GM23338 (cell line): ENCODE measurements at regions not wholly inside any gene's neighbourhood (a gene's known extent, or its start where the extent isn't known, plus 50 kb on each side); places are given as distances from the start of the nearest gene placed in this dataset.

ENCODE experiments used
- ATAC-seq: fragments of 200-7000 bp; cut with Tn5 transposase; 3 replicates; pipeline ENCODE4 v1.9.1; 2020
- DNase-seq: peaks from one replicate; pipeline ENCODE4 v3.0.0-alpha.2; 2015; ENCODE audit warnings: low spot score
- H2AFZ ChIP-seq: fragments of 200-600 bp; sonication (generic); 2 replicates; pipeline ENCODE4 v1.8.0; 2016; ENCODE audit warnings: antibody characterized with exemption, mild to moderate bottlenecking, moderate library complexity
- H3F3A ChIP-seq: fragments of 200-600 bp; sonication (generic); replicated peaks from 2 replicates; pipeline ENCODE4 v1.8.0; 2017; ENCODE audit warnings: antibody characterized with exemption, mixed run types, low read depth
- H3K27ac ChIP-seq: fragments of 200-600 bp; sonication (generic); 2 replicates; pipeline ENCODE4 v1.6.1; 2016; ENCODE audit warnings: low read depth
- H3K27me3 ChIP-seq: fragments of 200-600 bp; sonication (generic); 2 replicates; pipeline ENCODE4 v1.8.0; 2016; ENCODE audit warnings: mild to moderate bottlenecking, mixed run types, moderate library complexity; ENCODE audit not compliant: insufficient read depth
- H3K36me3 ChIP-seq: fragments of 200-600 bp; sonication (generic); 2 replicates; pipeline ENCODE4 v1.8.0; 2016; ENCODE audit warnings: mild to moderate bottlenecking; ENCODE audit not compliant: insufficient read depth
- H3K4me1 ChIP-seq: fragments of 200-600 bp; sonication (generic); 2 replicates; pipeline ENCODE4 v1.8.0; 2016; ENCODE audit warnings: mild to moderate bottlenecking, moderate library complexity; ENCODE audit not compliant: insufficient read depth
- H3K4me2 ChIP-seq: fragments of 200-600 bp; sonication (generic); 2 replicates; pipeline ENCODE4 v1.7.1; 2017; ENCODE audit warnings: mixed run types
- H3K4me3 ChIP-seq: fragments of 200-600 bp; sonication (generic); 2 replicates; pipeline ENCODE4 v1.6.1; 2016; ENCODE audit warnings: mixed run types
- H3K79me2 ChIP-seq: fragments of 200-600 bp; sonication (generic); replicated peaks from 2 replicates; pipeline ENCODE4 v1.8.0; 2017; ENCODE audit warnings: mild to moderate bottlenecking; ENCODE audit not compliant: insufficient read depth
- H3K9me2 ChIP-seq: fragments of 200-600 bp; sonication (generic); 2 replicates; pipeline ENCODE4 v1.8.0; 2017; ENCODE audit not compliant: insufficient read depth
- H4K20me1 ChIP-seq: fragments of 200-600 bp; sonication (generic); replicated peaks from 2 replicates; pipeline ENCODE4 v1.8.0; 2017; ENCODE audit warnings: mild to moderate bottlenecking; ENCODE audit not compliant: insufficient read depth
- H3K27ac Mint-ChIP-seq: 2 replicates; pipeline ENCODE4 v1.8.0; 2020; ENCODE audit warnings: inconsistent platforms, mild to moderate bottlenecking, moderate library complexity, mixed read lengths
- H3K27me3 Mint-ChIP-seq: 3 replicates; pipeline ENCODE4 v1.8.0; 2022; ENCODE audit warnings: low read depth, mild to moderate bottlenecking, moderate library complexity, mixed read lengths, inconsistent platforms; ENCODE audit not compliant: insufficient read depth, poor library complexity
- H3K36me3 Mint-ChIP-seq: 3 replicates; pipeline ENCODE4 v1.8.0; 2021; ENCODE audit warnings: low read depth, mild to moderate bottlenecking, inconsistent platforms, moderate library complexity, mixed read lengths
- H3K4me1 Mint-ChIP-seq: 3 replicates; pipeline ENCODE4 v1.8.0; 2020; ENCODE audit warnings: mild to moderate bottlenecking, inconsistent platforms, mixed read lengths
- H3K4me3 Mint-ChIP-seq: 3 replicates; pipeline ENCODE4 v1.8.0; 2021; ENCODE audit warnings: moderate library complexity, mild to moderate bottlenecking, inconsistent platforms, mixed read lengths
- H3K9me3 Mint-ChIP-seq: 3 replicates; pipeline ENCODE4 v1.8.0; 2020; ENCODE audit warnings: moderate library complexity, mild to moderate bottlenecking, inconsistent platforms, mixed read lengths
- CREB1 ChIP-seq: fragments of 250-450 bp; sonication (Bioruptor Pico); IDR thresholded peaks from 2 replicates; pipeline ENCODE4 v1.5.0; 2020; ENCODE audit warnings: low read depth, mild to moderate bottlenecking, moderate library complexity
- CTCF ChIP-seq, 2 experiments: fragments of 200-600 bp in 1 of 2; sonication (generic) in 1 of 2; conservative IDR thresholded peaks; 2 replicates each; pipeline versions ENCODE4 v1.5.1 to v1.6.1; 2016 to 2017; ENCODE audit warnings: antibody characterized with exemption in 2 of 2, low read depth in 2 of 2, mild to moderate bottlenecking in 2 of 2, moderate library complexity in 1 of 2
- EZH2 ChIP-seq: fragments of 200-600 bp; sonication (generic); IDR thresholded peaks from one replicate; pipeline ENCODE4 v1.8.0; 2017; ENCODE audit warnings: antibody characterized with exemption, mild to moderate bottlenecking, low read depth; ENCODE audit not compliant: unreplicated experiment
- EZH2phosphoT487 ChIP-seq: fragments of 200-600 bp; sonication (generic); IDR thresholded peaks from one replicate; pipeline ENCODE4 v1.8.1; 2018; ENCODE audit warnings: antibody characterized with exemption; ENCODE audit not compliant: unreplicated experiment
- JUNB ChIP-seq: IDR thresholded peaks from one replicate; pipeline ENCODE4 v1.6.1; 2016; ENCODE audit warnings: antibody characterized with exemption; ENCODE audit not compliant: unreplicated experiment
- NANOG ChIP-seq: IDR thresholded peaks from 2 replicates; pipeline ENCODE4 v1.6.1; 2016; ENCODE audit warnings: antibody characterized with exemption, borderline replicate concordance
- POLR2AphosphoS5 ChIP-seq: IDR thresholded peaks from 2 replicates; pipeline ENCODE4 v1.6.1; 2016; ENCODE audit warnings: antibody characterized with exemption, low read depth
- STAT1 ChIP-seq: IDR thresholded peaks from one replicate; pipeline ENCODE4 v1.6.1; 2016; ENCODE audit warnings: antibody characterized with exemption; ENCODE audit not compliant: unreplicated experiment
- ZNF114 ChIP-seq: fragments of 250-450 bp; sonication (Bioruptor Pico); IDR thresholded peaks from 2 replicates; pipeline ENCODE4 v1.5.0; 2020; ENCODE audit warnings: mild to moderate bottlenecking, moderate library complexity
- ZNF331 ChIP-seq: fragments of 250-450 bp; sonication (Bioruptor Pico); IDR thresholded peaks from 2 replicates; pipeline ENCODE4 v1.5.0; 2020; ENCODE audit warnings: low read depth, mild to moderate bottlenecking, moderate library complexity
- ZNF462 ChIP-seq: fragments of 250-450 bp; sonication (Bioruptor Pico); IDR thresholded peaks from 2 replicates; pipeline ENCODE4 v1.5.0; 2020; ENCODE audit warnings: mild to moderate bottlenecking, moderate library complexity

GRCh38 chr5:84870369-84870768, 485.7 kb upstream of the EDIL3 start:
- H3K4me1 Mint-ChIP-seq = no peaks in the 10 kb centered on the region
- Histone ChIP-seq H3K4me1 (peaks cover 4% of the 10 kb centered on the region; the same call in 1 of the 2 replicates), H3K4me2 (no peak overlapping the region), H3K27ac (no peak overlapping the region), H3K79me2 (no peaks in the 10 kb centered on the region), H3F3A (no peaks in the 10 kb centered on the region), H3K36me3 (no peaks in the 10 kb centered on the region), H2AFZ (no peak overlapping the region), H3K9me2 (no peaks in the 10 kb centered on the region), H3K4me3 (no peak overlapping the region), H4K20me1 (no peaks in the 10 kb centered on the region), H3K27me3 (no peaks in the 10 kb centered on the region)
- ATAC-seq = no peak
- no peaks in the 10 kb centered on the region for H3K36me3 Mint-ChIP-seq
- DNase-seq = no peak
- TF ChIP-seq JUNB (no peak), NANOG (no peak), CTCF (conservative IDR thresholded peaks at IDR 0.05; ENCODE audit: low read depth in 2 of 2) (no peak), ZNF331 (CRISPR knock-in tag) (no peak), EZH2 (no peak), STAT1 (no peak), POLR2AphosphoS5 (no peak), EZH2phosphoT487 (no peak), CREB1 (CRISPR knock-in tag) (no peak), ZNF462 (CRISPR knock-in tag) (no peak), ZNF114 (CRISPR knock-in tag) (no peak)
- H3K27ac Mint-ChIP-seq = no peak overlapping the region
- no peaks in the 10 kb centered on the region for H3K27me3 Mint-ChIP-seq
- no peak overlapping the region for H3K4me3 Mint-ChIP-seq
- H3K9me3 Mint-ChIP-seq = no peaks in the 10 kb centered on the region
